SK-N-SH (cell line): ENCODE measurements at regions not wholly inside any gene's neighbourhood (a gene's known extent, or its start where the extent isn't known, plus 50 kb on each side); places are given as distances from the start of the nearest gene placed in this dataset.

Experiments
- CTCF ChIA-PET: fragments of 300-600, 350-600 bp; formaldehyde crosslinking; extraction: SDS; loops from one replicate; lab custom pipeline; 2021; lab: Yijun Ruan, JAX
- POLR2A ChIA-PET: fragments of 350-600 bp; sonication (Branson Sonifier 250); formaldehyde crosslinking; extraction: SDS; loops from one replicate; lab custom pipeline; 2020; ENCODE audit warnings: antibody characterized with exemption, inconsistent platforms; lab: Yijun Ruan, JAX
- DNase-seq: peaks from one replicate; pipeline ENCODE4 v3.0.0; 2012
- H2AFZ ChIP-seq: fragments of 200-600 bp; sonication (generic); 2 replicates; pipeline ENCODE4 v1.8.1; 2016; ENCODE audit warnings: antibody characterized with exemption, mild to moderate bottlenecking, low read depth
- H3F3A ChIP-seq: fragments of 200-600 bp; sonication (generic); replicated peaks from 2 replicates; pipeline ENCODE3; 2016; ENCODE audit warnings: antibody characterized with exemption, mild to moderate bottlenecking; ENCODE audit not compliant: insufficient read depth
- H3K27ac ChIP-seq, 2 experiments: fragments of 200-500 bp in 1 of 2; fragments of 200-600 bp in 1 of 2; sonication (Bioruptor generic) in 1 of 2; sonication (generic), shearing (Covaris generic) in 1 of 2; 2 replicates each; pipeline versions ENCODE4 v1.5.1 to v1.6.1; 2014 to 2016; ENCODE audit warnings: low read depth in 2 of 2, inconsistent platforms in 1 of 2, low read length in 1 of 2, mild to moderate bottlenecking in 1 of 2, mixed read lengths in 1 of 2
- H3K27me3 ChIP-seq: fragments of 200-600 bp; sonication (generic), shearing (Covaris generic); 2 replicates; pipeline ENCODE4 v1.6.1; 2016; ENCODE audit warnings: mixed run types; ENCODE audit not compliant: insufficient read depth
- H3K36me3 ChIP-seq, 2 experiments: fragments of 200-500 bp in 1 of 2; fragments of 200-600 bp in 1 of 2; sonication (Bioruptor generic) in 1 of 2; sonication (generic) in 1 of 2; replicated peaks in 1 of 2; 2 replicates each; pipeline versions ENCODE3 to v1.5.1; 2014 to 2016; ENCODE audit warnings: low read length in 1 of 2, mild to moderate bottlenecking in 1 of 2; ENCODE audit not compliant: insufficient read depth in 2 of 2, control insufficient read depth in 1 of 2
- H3K4me1 ChIP-seq, 2 experiments: fragments of 200-500 bp in 1 of 2; fragments of 200-600 bp in 1 of 2; sonication (Bioruptor generic) in 1 of 2; sonication (generic), shearing (Covaris generic) in 1 of 2; 2 replicates each; pipeline versions ENCODE4 v1.5.1 to v1.6.1; 2014 to 2016; ENCODE audit warnings: low read depth in 1 of 2, low read length in 1 of 2, mixed run types in 1 of 2; ENCODE audit not compliant: insufficient read depth in 2 of 2, control insufficient read depth in 1 of 2
- H3K4me2 ChIP-seq: fragments of 200-600 bp; sonication (generic), shearing (Covaris generic); 2 replicates; pipeline ENCODE4 v1.6.1; 2017; ENCODE audit warnings: mixed run types
- H3K4me3 ChIP-seq, 2 experiments: fragments of 200-500 bp in 1 of 2; fragments of 200-600 bp in 1 of 2; sonication (Bioruptor generic) in 1 of 2; sonication (generic), shearing (Covaris generic) in 1 of 2; 2 replicates each; pipeline versions ENCODE4 v1.5.1 to v1.8.1; 2014 to 2016; ENCODE audit warnings: low read depth in 2 of 2, inconsistent platforms in 1 of 2, low read length in 1 of 2, mild to moderate bottlenecking in 1 of 2, mixed read lengths in 1 of 2, moderate library complexity in 1 of 2
- H3K79me2 ChIP-seq: fragments of 200-600 bp; sonication (generic); 2 replicates; pipeline ENCODE4 v1.8.1; 2017; ENCODE audit warnings: mild to moderate bottlenecking; ENCODE audit not compliant: insufficient read depth
- H3K9ac ChIP-seq: fragments of 200-600 bp; sonication (generic); 2 replicates; pipeline ENCODE4 v1.6.1; 2017; ENCODE audit warnings: mixed run types
- H3K9me2 ChIP-seq: fragments of 200-600 bp; sonication (generic); 2 replicates; pipeline ENCODE4 v1.6.1; 2017; ENCODE audit warnings: mixed run types
- H3K9me3 ChIP-seq: fragments of 200-600 bp; sonication (generic); 2 replicates; pipeline ENCODE4 v1.6.1; 2017; ENCODE audit warnings: mixed run types, mild to moderate bottlenecking, moderate library complexity
- H4K20me1 ChIP-seq: fragments of 200-600 bp; sonication (generic); 2 replicates; pipeline ENCODE4 v1.6.1; 2017; ENCODE audit warnings: mild to moderate bottlenecking, mixed run types; ENCODE audit not compliant: insufficient read depth
- CTCF ChIP-seq: fragments of 200-600 bp; sonication (generic); IDR thresholded peaks from 2 replicates; pipeline ENCODE4 v1.6.1; 2017; ENCODE audit warnings: antibody characterized with exemption, mild to moderate bottlenecking, moderate library complexity
- ELF1 ChIP-seq: IDR thresholded peaks from 2 replicates; pipeline ENCODE4 v1.4.0; 2012
- EP300 ChIP-seq, 2 experiments: IDR thresholded peaks; 2 replicates each; pipeline versions ENCODE4 v1.4.0 to v1.6.1; 2012; ENCODE audit warnings: borderline replicate concordance in 1 of 2, low read depth in 1 of 2, low read length in 1 of 2
- EZH2phosphoT487 ChIP-seq: fragments of 200-600 bp; sonication (generic); IDR thresholded peaks from 2 replicates; pipeline ENCODE4 v1.6.1; 2017; ENCODE audit warnings: low read depth, mixed run types, mild to moderate bottlenecking, antibody characterized with exemption, moderate library complexity, borderline replicate concordance
- FOSL2 ChIP-seq: IDR thresholded peaks from 2 replicates; pipeline ENCODE4 v1.4.0; 2012; ENCODE audit warnings: low read depth, mild to moderate bottlenecking, moderate library complexity, borderline replicate concordance
- FOXJ3 ChIP-seq: sonication (generic); formaldehyde crosslinking; IDR thresholded peaks from 2 replicates; pipeline ENCODE4 v1.5.1; 2020; ENCODE audit warnings: mild to moderate bottlenecking, missing genetic modification reagents
- GATA2 ChIP-seq: sonication (generic); formaldehyde crosslinking; IDR thresholded peaks from 2 replicates; pipeline ENCODE4 v1.5.0; 2020; ENCODE audit warnings: mild to moderate bottlenecking, missing genetic modification reagents
- JUND ChIP-seq: IDR thresholded peaks from 2 replicates; pipeline ENCODE4 v1.4.0; 2012
- PBX3 ChIP-seq: IDR thresholded peaks from 2 replicates; pipeline ENCODE4; 2012
- RCOR1 ChIP-seq: fragments of 150-350 bp; IDR thresholded peaks from 2 replicates; pipeline ENCODE4 v1.6.1; 2017; ENCODE audit warnings: antibody characterized with exemption, low read length
- REST ChIP-seq: IDR thresholded peaks from 2 replicates; pipeline ENCODE4 v1.6.1; 2012; ENCODE audit warnings: mild to moderate bottlenecking, low read depth, low read length, moderate library complexity
- SMC3 ChIP-seq: IDR thresholded peaks from 2 replicates; pipeline ENCODE4 v1.6.1; 2012; ENCODE audit warnings: low read depth, low read length, improper control_type of control experiment
- TAF1 ChIP-seq: IDR thresholded peaks from 2 replicates; pipeline ENCODE4 v1.6.1; 2012; ENCODE audit warnings: low read depth, mild to moderate bottlenecking, low read length, moderate library complexity, borderline replicate concordance
- TCF12 ChIP-seq: IDR thresholded peaks from 2 replicates; pipeline ENCODE4 v1.4.0; 2012
- TEAD4 ChIP-seq: IDR thresholded peaks from 2 replicates; pipeline ENCODE4 v1.4.0; 2012; ENCODE audit warnings: mild to moderate bottlenecking, borderline replicate concordance; ENCODE audit not compliant: insufficient read depth
- WGBS: methylation state at CpG from one replicate; pipeline ENCODE4 v1.1.6; 2017; ENCODE audit warnings: low lambda C conversion rate; 5-methylcytosine and 5-hydroxymethylcytosine counted together

GRCh38 chr14:23773981-23774380 lies 137.8 kb downstream of the DHRS2 start:
- CTCF ChIA-PET: interaction anchor here (1.1 kb wide), 1 partner anchor 10 kb away, joined by 4 read pairs; no protein-coding TSS in a partner anchor
- no peaks in the 10 kb centered on the region for H3K79me2 ChIP-seq
- H3K4me3 ChIP-seq: no peak overlapping the region
- TF ChIP-seq TCF12 (no peak), TAF1 (no peak)
- TF ChIP-seq, all 33 proteins: peak for 0
- 29% methylated on average over 2 of the region's 2 CpGs for WGBS
- no peak overlapping the region for H3K4me2 ChIP-seq
- H3K9me2 ChIP-seq: no peaks in the 10 kb centered on the region
- H3K27me3 ChIP-seq: no peaks in the 10 kb centered on the region
- no peaks in the 10 kb centered on the region for H3K9me3 ChIP-seq
- POLR2A ChIA-PET: no interaction called here
- no peaks in the 10 kb centered on the region for H3F3A ChIP-seq
- H2AFZ ChIP-seq: no peak overlapping the region
- no peaks in the 10 kb centered on the region for H3K36me3 ChIP-seq
- no peak overlapping the region for H3K27ac ChIP-seq
- H3K9ac ChIP-seq: no peak overlapping the region
- H4K20me1 ChIP-seq: no peaks in the 10 kb centered on the region
- DNase-seq: no peak
- H3K4me1 ChIP-seq: no peaks in the 10 kb centered on the region; a peak in 2 of 4 replicates

GRCh38 chr14:23776296-23776695 lies 140.1 kb downstream of the DHRS2 start:
- 5% methylated on average over 4 of the region's 4 CpGs for WGBS
- no peaks in the 10 kb centered on the region for H3K79me2 ChIP-seq
- no peak overlapping the region for H3K4me2 ChIP-seq
- no peak for DNase-seq
- H3F3A ChIP-seq: no peaks in the 10 kb centered on the region
- POLR2A ChIA-PET: no interaction called here
- H3K36me3 ChIP-seq: no peaks in the 10 kb centered on the region
- no peaks in the 10 kb centered on the region for H3K27me3 ChIP-seq
- no peaks in the 10 kb centered on the region; a peak in 2 of 4 replicates for H3K4me1 ChIP-seq
- H3K9me2 ChIP-seq: no peaks in the 10 kb centered on the region
- no peak overlapping the region for H3K4me3 ChIP-seq
- H3K9ac ChIP-seq: no peak overlapping the region
- H4K20me1 ChIP-seq: no peaks in the 10 kb centered on the region
- TF ChIP-seq REST (no peak), JUND (no peak), CTCF (no peak), PBX3 (no peak), FOXJ3 (CRISPR knock-in tag) (no peak), SMC3 (no peak), FOSL2 (no peak), RCOR1 (no peak), GATA2 (no peak), EZH2phosphoT487 (no peak), EP300 (IDR thresholded peaks at IDR 0.05; ENCODE audit: borderline replicate concordance in 1 of 2, low read depth in 1 of 2, low read length in 1 of 2) (no peak), TEAD4 (no peak), ELF1 (no peak)
- TF ChIP-seq, all 33 proteins: peak for 0
- H3K27ac ChIP-seq: no peak overlapping the region
- H2AFZ ChIP-seq: no peak overlapping the region
- no peaks in the 10 kb centered on the region for H3K9me3 ChIP-seq
- CTCF ChIA-PET: interaction anchor here (1.0 to 1.4 kb wide), 3 partner anchors 12 to 187 kb away, joined by 3 to 4 read pairs (median 3); no protein-coding TSS in a partner anchor
